GM12878 (cell line): ENCODE measurements at regions not wholly inside any gene's neighbourhood (a gene's known extent, or its start where the extent isn't known, plus 50 kb on each side); places are given as distances from the start of the nearest gene placed in this dataset.

Experiments
- ATAC-seq: fragments of 200-7000 bp; cut with Tn5 transposase; 3 replicates; pipeline ENCODE4 v1.9.1; 2020; ENCODE audit warnings: mild to moderate bottlenecking, moderate library complexity
- BruUV-seq: library from RNA; stranded (reverse); fragments of 400-500 nt; replicated peaks from 2 replicates; lab custom pipeline; 2021; lab: Mats Ljungman, UMichigan
- CTCF ChIA-PET: fragments of 300-600 bp; sonication (Branson Sonifier 250); formaldehyde crosslinking; extraction: SDS; loops from one replicate; lab custom pipeline; 2021; ENCODE audit warnings: inconsistent platforms; lab: Yijun Ruan, JAX
- POLR2A ChIA-PET: fragments of 350-600 bp; formaldehyde crosslinking; extraction: SDS; loops from one replicate; lab custom pipeline; 2021; ENCODE audit warnings: inconsistent platforms; lab: Charles Lee
- RAD21 ChIA-PET: fragments of 300-600 bp; sonication (Branson Sonifier 250); formaldehyde crosslinking; loops from one replicate; lab custom pipeline; 2023; ENCODE audit warnings: antibody characterized with exemption; ENCODE audit not compliant: unreplicated experiment; lab: Charles Lee
- SMC1A ChIA-PET: fragments of 300-600 bp; sonication (Branson Sonifier 250); formaldehyde crosslinking; loops from one replicate; lab custom pipeline; 2023; ENCODE audit not compliant: unreplicated experiment, uncharacterized antibody; lab: Charles Lee
- DNase-seq: peaks from one replicate; pipeline ENCODE4 v3.0.0-alpha.2; 2011; ENCODE audit warnings: low read depth, low spot score
- FAIRE-seq: peaks from 3 replicates; lab custom pipeline; 2011; peaks lifted over from hg19 to GRCh38; lab: Jason Lieb, UNC
- H2AFZ ChIP-seq: 2 replicates; pipeline ENCODE4 v1.6.0; 2011; ENCODE audit warnings: low read depth, low read length, control low read depth; ENCODE audit not compliant: control insufficient read depth
- H3K27ac ChIP-seq: 2 replicates; pipeline ENCODE4 v1.5.1; 2011; ENCODE audit warnings: control low read depth; ENCODE audit not compliant: control insufficient read depth, insufficient read depth
- H3K27me3 ChIP-seq, 2 experiments: replicated peaks in 1 of 2; 2 replicates each; pipeline versions ENCODE4 v1.6.0 to v1.6.1; 2011; ENCODE audit warnings: low read length in 1 of 2; ENCODE audit not compliant: control insufficient read depth in 2 of 2, insufficient read depth in 2 of 2
- H3K36me3 ChIP-seq, 2 experiments: 2 replicates each; pipeline ENCODE4 v1.5.1; 2011; ENCODE audit warnings: low read length in 1 of 2; ENCODE audit not compliant: control insufficient read depth in 2 of 2, insufficient read depth in 2 of 2
- H3K4me1 ChIP-seq: 2 replicates; pipeline ENCODE4 v1.6.1; 2011; ENCODE audit warnings: mild to moderate bottlenecking, low read length, moderate library complexity, mixed read lengths; ENCODE audit not compliant: control insufficient read depth, insufficient read depth
- H3K4me2 ChIP-seq: 2 replicates; pipeline ENCODE4 v1.6.0; 2011; ENCODE audit warnings: control low read depth; ENCODE audit not compliant: control insufficient read depth, insufficient read depth
- H3K4me3 ChIP-seq: fragments of 200-600 bp; sonication (generic); 2 replicates; pipeline ENCODE4 v1.5.1; 2016
- H3K79me2 ChIP-seq: 2 replicates; pipeline ENCODE4 v1.6.0; 2011; ENCODE audit warnings: low read length; ENCODE audit not compliant: control insufficient read depth, insufficient read depth
- H3K9ac ChIP-seq: 2 replicates; pipeline ENCODE4 v1.8.0; 2011; ENCODE audit warnings: low read length, control low read depth, mixed read lengths; ENCODE audit not compliant: control insufficient read depth, insufficient read depth
- H3K9me3 ChIP-seq: replicated peaks from 3 replicates; pipeline ENCODE4 v1.5.1; 2011; ENCODE audit warnings: mild to moderate bottlenecking, low read length; ENCODE audit not compliant: control insufficient read depth, insufficient read depth
- H4K20me1 ChIP-seq: 2 replicates; pipeline ENCODE4 v1.6.0; 2011; ENCODE audit not compliant: control insufficient read depth, insufficient read depth
- EGR1 ChIP-seq, 2 experiments: IDR thresholded peaks; 1 replicate in 1 of 2; 2 replicates in 1 of 2; pipeline ENCODE4 v1.6.1; 2011 to 2012; ENCODE audit warnings: low read depth in 2 of 2, low read length in 2 of 2, borderline replicate concordance in 1 of 2, mild to moderate bottlenecking in 1 of 2, moderate library complexity in 1 of 2
- IKZF1 ChIP-seq: fragments of 450-650 bp; conservative IDR thresholded peaks from 2 replicates; pipeline ENCODE4 v1.6.1; 2017; ENCODE audit warnings: antibody characterized with exemption, mild to moderate bottlenecking
- NRF1 ChIP-seq: conservative IDR thresholded peaks from 2 replicates; pipeline ENCODE4 v1.6.1; 2011; ENCODE audit warnings: mild to moderate bottlenecking, low read depth, low read length, improper control_type of control experiment
- PAX8 ChIP-seq: fragments of 450-650 bp; IDR thresholded peaks from 2 replicates; pipeline ENCODE4 v1.6.1; 2017; ENCODE audit warnings: mild to moderate bottlenecking, moderate library complexity
- RELA ChIP-seq: fragments of 450-650 bp; IDR thresholded peaks from 2 replicates; pipeline ENCODE4 v1.8.0; 2014; ENCODE audit warnings: borderline replicate concordance; ENCODE audit not compliant: partially characterized antibody
- SIN3A ChIP-seq: IDR thresholded peaks from 2 replicates; pipeline ENCODE4 v1.6.1; 2012; ENCODE audit warnings: low read depth, low read length, improper control_type of control experiment
- SMAD5 ChIP-seq: IDR thresholded peaks from 2 replicates; pipeline ENCODE4 v1.6.1; 2016; ENCODE audit warnings: antibody characterized with exemption, low read depth
- SMARCA5 ChIP-seq: fragments of 450-650 bp; IDR thresholded peaks from 2 replicates; pipeline ENCODE4 v1.6.1; 2017; ENCODE audit warnings: mild to moderate bottlenecking
- SUPT20H ChIP-seq: IDR thresholded peaks from 2 replicates; pipeline ENCODE4 v1.6.1; 2011; ENCODE audit warnings: low read depth, mild to moderate bottlenecking, low read length, moderate library complexity, borderline replicate concordance; ENCODE audit not compliant: control insufficient read depth
- SUZ12 ChIP-seq: fragments of 200-600 bp; sonication (generic); IDR thresholded peaks from one replicate; pipeline ENCODE4 v1.6.1; 2018; ENCODE audit warnings: antibody characterized with exemption, mild to moderate bottlenecking; ENCODE audit not compliant: unreplicated experiment
- TCF7 ChIP-seq: IDR thresholded peaks from 2 replicates; pipeline ENCODE4 v1.6.1; 2014; ENCODE audit warnings: antibody characterized with exemption, borderline replicate concordance
- WRNIP1 ChIP-seq: IDR thresholded peaks from 2 replicates; pipeline ENCODE4 v1.6.1; 2011; ENCODE audit warnings: low read depth, low read length, improper control_type of control experiment, borderline replicate concordance
- WGBS: methylation state at CpG from one replicate; pipeline ENCODE4 v1.1.6; 2016; ENCODE audit warnings: low lambda C conversion rate; ENCODE audit not compliant: insufficient replicate concordance, insufficient coverage; ENCODE audit errors: missing lambda C conversion rate; 5-methylcytosine and 5-hydroxymethylcytosine counted together
- in situ Hi-C: fragments of 300-500 bp; cut with MboI; formaldehyde crosslinking; loops from 9 replicates; pipeline ENCODE4 v1.14.3; 2018; ENCODE audit warnings: mixed read lengths
- intact Hi-C: fragments of 100-400 bp; cut with micrococcal nuclease; formaldehyde crosslinking; loops from one replicate; pipeline ENCODE4 v1.14.2; 2022; ENCODE audit not compliant: unreplicated experiment
- TF ChIP-seq, protein P1 (sequence below): IDR thresholded peaks from 2 replicates; pipeline ENCODE4 v1.6.1; 2011; ENCODE audit warnings: borderline replicate concordance, low read depth, mild to moderate bottlenecking, moderate library complexity, low read length; ENCODE audit not compliant: insufficient read depth, poor library complexity, severe bottlenecking
- TF ChIP-seq, protein P2 (sequence below): fragments of 450-650 bp; IDR thresholded peaks from 2 replicates; pipeline ENCODE4 v1.6.1; 2017; ENCODE audit warnings: mild to moderate bottlenecking, moderate library complexity
- TF ChIP-seq, protein P3 (sequence below), 3 experiments: IDR thresholded peaks in 2 of 3; conservative IDR thresholded peaks in 1 of 3; 2 replicates each; pipeline ENCODE4 v1.5.1; 2011; ENCODE audit warnings: low read depth in 3 of 3, low read length in 3 of 3, mild to moderate bottlenecking in 3 of 3, control low read depth in 2 of 3, moderate library complexity in 2 of 3, inconsistent platforms in 1 of 3, mixed read lengths in 1 of 3; ENCODE audit not compliant: control insufficient read depth in 2 of 3, insufficient read depth in 1 of 3; ENCODE audit errors: extremely low read depth in 1 of 3
- TF ChIP-seq, protein P4 (sequence below): fragments of 450-650 bp; IDR thresholded peaks from 2 replicates; pipeline ENCODE4 v1.6.1; 2014; ENCODE audit warnings: mild to moderate bottlenecking

DNA sequence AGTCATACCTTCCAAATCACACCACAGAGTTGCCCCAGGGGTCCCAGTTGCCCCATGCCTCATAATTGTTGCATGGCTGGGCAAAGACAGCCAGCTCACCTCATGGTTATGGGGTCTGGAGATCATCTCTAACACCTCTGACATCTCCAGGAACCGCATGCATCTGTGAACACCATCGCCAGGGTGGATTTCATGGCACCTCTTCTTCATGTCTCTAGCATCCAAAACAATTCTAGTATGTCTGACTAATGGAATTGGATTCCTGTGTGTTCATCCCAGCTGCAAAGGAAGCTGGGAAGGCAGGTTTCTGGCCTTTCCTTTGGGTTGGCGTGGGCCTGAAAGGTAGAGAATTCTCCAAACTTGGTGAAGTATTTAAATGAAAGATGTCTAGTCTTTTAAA, 122.3 kb upstream of the ABCA1 start:
- no TSS peak for BruUV-seq
- no peaks in the 10 kb centered on the region for H3K4me1 ChIP-seq
- no peak overlapping the region for H2AFZ ChIP-seq
- ChIA-PET SMC1A (interaction anchor here (0.5 kb wide), 1 partner anchor 119 kb away, joined by 3 read pairs; no protein-coding TSS in a partner anchor), POLR2A (interaction anchor here (0.5 kb wide), 1 partner anchor 126 kb away, joined by 4 read pairs; no protein-coding TSS in a partner anchor), CTCF (interaction anchor here (1.0 kb wide), 1 partner anchor 28 kb away, joined by 4 read pairs; no protein-coding TSS in a partner anchor), RAD21 (no interaction called here)
- ATAC-seq (no peak), FAIRE-seq (no peak), DNase-seq (no peak)
- H3K79me2 ChIP-seq, result no peaks in the 10 kb centered on the region
- WGBS, result 14% methylated on average over 3 of the region's 3 CpGs
- TF ChIP-seq EGR1 (IDR thresholded peaks at IDR 0.05; ENCODE audit: borderline replicate concordance in 1 of 2, low read depth in 2 of 2, low read length in 2 of 2) (no peak), TCF7 (no peak), SIN3A (no peak), WRNIP1 (no peak), SMAD5 (no peak), SUPT20H (no peak), RELA (no peak), PAX8 (no peak), SUZ12 (no peak), NRF1 (no peak), IKZF1 (no peak), SMARCA5 (no peak)
- TF ChIP-seq, protein P1, sequence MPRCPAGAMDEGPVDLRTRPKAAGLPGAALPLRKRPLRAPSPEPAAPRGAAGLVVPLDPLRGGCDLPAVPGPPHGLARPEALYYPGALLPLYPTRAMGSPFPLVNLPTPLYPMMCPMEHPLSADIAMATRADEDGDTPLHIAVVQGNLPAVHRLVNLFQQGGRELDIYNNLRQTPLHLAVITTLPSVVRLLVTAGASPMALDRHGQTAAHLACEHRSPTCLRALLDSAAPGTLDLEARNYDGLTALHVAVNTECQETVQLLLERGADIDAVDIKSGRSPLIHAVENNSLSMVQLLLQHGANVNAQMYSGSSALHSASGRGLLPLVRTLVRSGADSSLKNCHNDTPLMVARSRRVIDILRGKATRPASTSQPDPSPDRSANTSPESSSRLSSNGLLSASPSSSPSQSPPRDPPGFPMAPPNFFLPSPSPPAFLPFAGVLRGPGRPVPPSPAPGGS, result no peak
- TF ChIP-seq, protein P2, sequence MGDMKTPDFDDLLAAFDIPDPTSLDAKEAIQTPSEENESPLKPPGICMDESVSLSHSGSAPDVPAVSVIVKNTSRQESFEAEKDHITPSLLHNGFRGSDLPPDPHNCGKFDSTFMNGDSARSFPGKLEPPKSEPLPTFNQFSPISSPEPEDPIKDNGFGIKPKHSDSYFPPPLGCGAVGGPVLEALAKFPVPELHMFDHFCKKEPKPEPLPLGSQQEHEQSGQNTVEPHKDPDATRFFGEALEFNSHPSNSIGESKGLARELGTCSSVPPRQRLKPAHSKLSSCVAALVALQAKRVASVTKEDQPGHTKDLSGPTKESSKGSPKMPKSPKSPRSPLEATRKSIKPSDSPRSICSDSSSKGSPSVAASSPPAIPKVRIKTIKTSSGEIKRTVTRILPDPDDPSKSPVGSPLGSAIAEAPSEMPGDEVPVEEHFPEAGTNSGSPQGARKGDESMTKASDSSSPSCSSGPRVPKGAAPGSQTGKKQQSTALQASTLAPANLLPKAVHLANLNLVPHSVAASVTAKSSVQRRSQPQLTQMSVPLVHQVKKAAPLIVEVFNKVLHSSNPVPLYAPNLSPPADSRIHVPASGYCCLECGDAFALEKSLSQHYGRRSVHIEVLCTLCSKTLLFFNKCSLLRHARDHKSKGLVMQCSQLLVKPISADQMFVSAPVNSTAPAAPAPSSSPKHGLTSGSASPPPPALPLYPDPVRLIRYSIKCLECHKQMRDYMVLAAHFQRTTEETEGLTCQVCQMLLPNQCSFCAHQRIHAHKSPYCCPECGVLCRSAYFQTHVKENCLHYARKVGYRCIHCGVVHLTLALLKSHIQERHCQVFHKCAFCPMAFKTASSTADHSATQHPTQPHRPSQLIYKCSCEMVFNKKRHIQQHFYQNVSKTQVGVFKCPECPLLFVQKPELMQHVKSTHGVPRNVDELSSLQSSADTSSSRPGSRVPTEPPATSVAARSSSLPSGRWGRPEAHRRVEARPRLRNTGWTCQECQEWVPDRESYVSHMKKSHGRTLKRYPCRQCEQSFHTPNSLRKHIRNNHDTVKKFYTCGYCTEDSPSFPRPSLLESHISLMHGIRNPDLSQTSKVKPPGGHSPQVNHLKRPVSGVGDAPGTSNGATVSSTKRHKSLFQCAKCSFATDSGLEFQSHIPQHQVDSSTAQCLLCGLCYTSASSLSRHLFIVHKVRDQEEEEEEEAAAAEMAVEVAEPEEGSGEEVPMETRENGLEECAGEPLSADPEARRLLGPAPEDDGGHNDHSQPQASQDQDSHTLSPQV, result no peak
- TF ChIP-seq, protein P3, sequence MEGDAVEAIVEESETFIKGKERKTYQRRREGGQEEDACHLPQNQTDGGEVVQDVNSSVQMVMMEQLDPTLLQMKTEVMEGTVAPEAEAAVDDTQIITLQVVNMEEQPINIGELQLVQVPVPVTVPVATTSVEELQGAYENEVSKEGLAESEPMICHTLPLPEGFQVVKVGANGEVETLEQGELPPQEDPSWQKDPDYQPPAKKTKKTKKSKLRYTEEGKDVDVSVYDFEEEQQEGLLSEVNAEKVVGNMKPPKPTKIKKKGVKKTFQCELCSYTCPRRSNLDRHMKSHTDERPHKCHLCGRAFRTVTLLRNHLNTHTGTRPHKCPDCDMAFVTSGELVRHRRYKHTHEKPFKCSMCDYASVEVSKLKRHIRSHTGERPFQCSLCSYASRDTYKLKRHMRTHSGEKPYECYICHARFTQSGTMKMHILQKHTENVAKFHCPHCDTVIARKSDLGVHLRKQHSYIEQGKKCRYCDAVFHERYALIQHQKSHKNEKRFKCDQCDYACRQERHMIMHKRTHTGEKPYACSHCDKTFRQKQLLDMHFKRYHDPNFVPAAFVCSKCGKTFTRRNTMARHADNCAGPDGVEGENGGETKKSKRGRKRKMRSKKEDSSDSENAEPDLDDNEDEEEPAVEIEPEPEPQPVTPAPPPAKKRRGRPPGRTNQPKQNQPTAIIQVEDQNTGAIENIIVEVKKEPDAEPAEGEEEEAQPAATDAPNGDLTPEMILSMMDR (IDR thresholded peaks at IDR 0.05 in 2 of 3, conservative IDR thresholded peaks at IDR 0.05 in 1 of 3; ENCODE audit: control insufficient read depth in 2 of 3, extremely low read depth in 1 of 3, insufficient read depth in 1 of 3, low read depth in 3 of 3, low read length in 3 of 3), result no peak
- TF ChIP-seq, protein P4, sequence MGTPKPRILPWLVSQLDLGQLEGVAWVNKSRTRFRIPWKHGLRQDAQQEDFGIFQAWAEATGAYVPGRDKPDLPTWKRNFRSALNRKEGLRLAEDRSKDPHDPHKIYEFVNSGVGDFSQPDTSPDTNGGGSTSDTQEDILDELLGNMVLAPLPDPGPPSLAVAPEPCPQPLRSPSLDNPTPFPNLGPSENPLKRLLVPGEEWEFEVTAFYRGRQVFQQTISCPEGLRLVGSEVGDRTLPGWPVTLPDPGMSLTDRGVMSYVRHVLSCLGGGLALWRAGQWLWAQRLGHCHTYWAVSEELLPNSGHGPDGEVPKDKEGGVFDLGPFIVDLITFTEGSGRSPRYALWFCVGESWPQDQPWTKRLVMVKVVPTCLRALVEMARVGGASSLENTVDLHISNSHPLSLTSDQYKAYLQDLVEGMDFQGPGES, result no peak
- H3K27ac ChIP-seq, result no peak overlapping the region
- intact Hi-C loops, result no loop called here
- H3K27me3 ChIP-seq, result no peaks in the 10 kb centered on the region; a peak in 1 of 4 replicates
- no peak overlapping the region for H3K4me3 ChIP-seq
- no peaks in the 10 kb centered on the region for H4K20me1 ChIP-seq
- no peak overlapping the region for H3K9ac ChIP-seq
- H3K4me2 ChIP-seq, result no peak overlapping the region
- in situ Hi-C loops, result no loop called here
- no peaks in the 10 kb centered on the region for H3K36me3 ChIP-seq
- no peaks in the 10 kb centered on the region; the same call in 2 of the 3 replicates for H3K9me3 ChIP-seq
